ENCODE measurements at regions not wholly inside any gene's neighbourhood (a gene's known extent, or its start where the extent isn't known, plus 50 kb on each side); places are given as distances from the start of the nearest gene placed in this dataset.

- H2BK5ac ChIP-seq (ENCODE audit: low read length): no peak overlapping the region
- WGBS (ENCODE audit: extremely low coverage, insufficient coverage, low lambda C conversion rate): no CpG with 5 or more reads among the region's 1 CpG
- no peak overlapping the region for H3K9ac ChIP-seq (ENCODE audit: low read length)
- DNase-seq: no peak
- H3K23ac ChIP-seq (ENCODE audit: low read length): no peak overlapping the region
- no peaks in the 10 kb centered on the region for H3K36me3 ChIP-seq (ENCODE audit: control insufficient read depth, insufficient read depth, low read length)
- H3K79me2 ChIP-seq (ENCODE audit: control insufficient read depth, insufficient read depth, low read length): no peaks in the 10 kb centered on the region
- no peak overlapping the region for H3K4ac ChIP-seq (ENCODE audit: low read depth, low read length)
- H4K8ac ChIP-seq (ENCODE audit: low read depth, low read length): no peak overlapping the region
- H4K5ac ChIP-seq (ENCODE audit: low read length): no peak overlapping the region
- no peak overlapping the region for H3K18ac ChIP-seq (ENCODE audit: low read length)
- no peak overlapping the region for H2AK5ac ChIP-seq (ENCODE audit: low read length)
- H3K79me1 ChIP-seq (ENCODE audit: low read length): no peaks in the 10 kb centered on the region
- no peak overlapping the region for H3K4me3 ChIP-seq (ENCODE audit: low read length)
- no peak overlapping the region for H2BK15ac ChIP-seq (replicated peaks; ENCODE audit: low read depth)
- no peak overlapping the region for H3K56ac ChIP-seq (ENCODE audit: low read length)
- H3K27me3 ChIP-seq (ENCODE audit: insufficient read depth, low read length, poor library complexity): no peaks in the 10 kb centered on the region
- no peak overlapping the region for H3K4me2 ChIP-seq (ENCODE audit: low read length)
- H3K4me1 ChIP-seq (ENCODE audit: control insufficient read depth, low read depth, low read length): no peaks in the 10 kb centered on the region
- H2BK120ac ChIP-seq (ENCODE audit: low read depth, low read length): no peak overlapping the region
- H3K27ac ChIP-seq (ENCODE audit: low read depth, low read length): no peak overlapping the region
Measured at GRCh38 chr5:104526866-104527265, 964.3 kb upstream of the NUDT12 start.

DNA sequence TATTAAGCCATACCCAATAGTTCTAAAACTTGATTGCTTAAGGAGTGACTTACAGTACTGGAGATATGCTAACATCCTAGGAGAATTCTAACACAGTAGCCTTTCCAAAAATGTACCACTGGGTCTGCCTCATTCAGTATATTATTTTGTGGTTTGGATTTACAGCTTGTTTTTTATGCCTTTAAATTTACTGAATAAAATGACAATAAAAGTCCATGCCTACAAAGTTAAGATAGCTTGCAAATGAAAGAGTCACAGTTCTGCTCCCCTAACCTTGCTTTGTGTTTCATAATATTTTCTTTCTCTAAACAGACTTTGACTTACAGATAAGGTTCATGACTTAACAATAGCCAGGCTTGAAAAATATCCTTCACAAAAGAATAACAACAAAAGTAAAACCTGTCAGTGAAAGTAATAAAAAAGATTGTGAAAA lies 951.1 kb upstream of the NUDT12 start:
- Histone ChIP-seq H2BK15ac (replicated peaks; ENCODE audit: low read depth) (no peak overlapping the region), H3K27me3 (ENCODE audit: insufficient read depth, low read length, poor library complexity) (no peaks in the 10 kb centered on the region), H3K79me1 (ENCODE audit: low read length) (no peaks in the 10 kb centered on the region), H3K36me3 (ENCODE audit: control insufficient read depth, insufficient read depth, low read length) (no peaks in the 10 kb centered on the region), H3K4me3 (ENCODE audit: low read length) (no peak overlapping the region), H3K4me1 (ENCODE audit: control insufficient read depth, low read depth, low read length) (no peaks in the 10 kb centered on the region), H2BK5ac (ENCODE audit: low read length) (no peak overlapping the region), H2BK120ac (ENCODE audit: low read depth, low read length) (no peak overlapping the region), H4K8ac (ENCODE audit: low read depth, low read length) (no peak overlapping the region), H3K23ac (ENCODE audit: low read length) (no peak overlapping the region), H3K4me2 (ENCODE audit: low read length) (no peak overlapping the region), H3K18ac (ENCODE audit: low read length) (no peak overlapping the region), H2AK5ac (ENCODE audit: low read length) (no peak overlapping the region), H3K56ac (ENCODE audit: low read length) (no peak overlapping the region), H3K79me2 (ENCODE audit: control insufficient read depth, insufficient read depth, low read length) (no peaks in the 10 kb centered on the region), H3K9ac (ENCODE audit: low read length) (no peak overlapping the region), H3K4ac (ENCODE audit: low read depth, low read length) (no peak overlapping the region), H3K27ac (ENCODE audit: low read depth, low read length) (no peak overlapping the region), H4K5ac (ENCODE audit: low read length) (no peak overlapping the region)
- no peak for DNase-seq

- peak; percentile 11 for DNase-seq
- Histone ChIP-seq H3K79me2 (ENCODE audit: control insufficient read depth, insufficient read depth, low read length) (no peaks in the 10 kb centered on the region), H3K23ac (ENCODE audit: low read length) (no peak overlapping the region), H2AK5ac (ENCODE audit: low read length) (no peak overlapping the region), H3K27ac (ENCODE audit: low read depth, low read length) (no peak overlapping the region), H2BK120ac (ENCODE audit: low read depth, low read length) (no peak overlapping the region), H3K4me2 (ENCODE audit: low read length) (no peak overlapping the region), H4K5ac (ENCODE audit: low read length) (no peak overlapping the region), H3K79me1 (ENCODE audit: low read length) (no peaks in the 10 kb centered on the region), H3K4me1 (ENCODE audit: control insufficient read depth, low read depth, low read length) (no peaks in the 10 kb centered on the region), H3K56ac (ENCODE audit: low read length) (no peak overlapping the region), H3K4me3 (ENCODE audit: low read length) (no peak overlapping the region), H4K8ac (ENCODE audit: low read depth, low read length) (no peak overlapping the region), H2BK5ac (ENCODE audit: low read length) (no peak overlapping the region), H3K36me3 (ENCODE audit: control insufficient read depth, insufficient read depth, low read length) (no peaks in the 10 kb centered on the region), H3K27me3 (ENCODE audit: insufficient read depth, low read length, poor library complexity) (no peaks in the 10 kb centered on the region), H3K9ac (ENCODE audit: low read length) (no peak overlapping the region), H3K18ac (ENCODE audit: low read length) (no peak overlapping the region), H3K4ac (ENCODE audit: low read depth, low read length) (no peak overlapping the region), H2BK15ac (replicated peaks; ENCODE audit: low read depth) (no peak overlapping the region)
- no CpG with 5 or more reads among the region's 3 CpGs for WGBS (ENCODE audit: extremely low coverage, insufficient coverage, low lambda C conversion rate)
Measured at GRCh38 chr5:104513121-104513602, 950.6 kb upstream of the NUDT12 start.

DNA sequence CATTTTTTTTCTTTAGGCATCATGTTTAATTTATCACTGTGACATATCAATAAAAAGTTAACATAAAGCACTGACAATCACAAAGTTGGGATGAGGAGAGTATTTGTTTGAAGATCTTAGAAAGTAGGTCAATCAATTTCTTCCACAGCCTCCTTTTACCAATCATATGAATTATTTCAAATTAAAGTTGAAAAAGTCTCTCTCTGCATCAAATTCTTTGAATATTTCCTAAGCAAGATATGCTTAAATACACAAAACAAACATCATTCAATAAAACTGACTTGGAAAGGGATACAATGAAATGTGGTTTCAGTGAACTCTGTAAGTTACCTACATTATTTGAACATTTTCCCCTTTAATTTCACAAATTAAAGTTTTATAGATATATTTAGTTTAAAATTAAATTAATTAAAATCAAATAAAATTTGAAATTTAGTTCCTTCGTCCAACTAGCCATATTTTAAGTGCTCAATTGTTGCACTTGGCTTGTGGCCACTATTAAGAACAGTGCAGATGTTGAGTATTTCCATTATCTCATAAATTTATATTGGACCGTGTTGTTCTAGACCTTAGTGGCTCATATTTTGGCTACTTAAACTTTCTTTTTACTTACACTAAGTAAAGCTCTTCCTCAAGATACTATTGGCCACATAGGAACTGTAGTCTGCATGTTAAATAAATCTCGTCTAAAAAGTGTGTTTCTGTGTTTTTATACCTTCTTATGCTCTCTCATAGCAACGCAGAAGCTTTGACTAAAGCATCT lies 949.7 kb upstream of the NUDT12 start:
- Histone ChIP-seq H3K27ac (ENCODE audit: low read depth, low read length) (no peak overlapping the region), H2BK120ac (ENCODE audit: low read depth, low read length) (no peak overlapping the region), H2BK15ac (replicated peaks; ENCODE audit: low read depth) (no peak overlapping the region), H4K5ac (ENCODE audit: low read length) (no peak overlapping the region), H3K23ac (ENCODE audit: low read length) (no peak overlapping the region), H2BK5ac (ENCODE audit: low read length) (no peak overlapping the region), H3K79me2 (ENCODE audit: control insufficient read depth, insufficient read depth, low read length) (no peaks in the 10 kb centered on the region), H4K8ac (ENCODE audit: low read depth, low read length) (no peak overlapping the region), H2AK5ac (ENCODE audit: low read length) (no peak overlapping the region), H3K4me3 (ENCODE audit: low read length) (no peak overlapping the region), H3K4ac (ENCODE audit: low read depth, low read length) (no peak overlapping the region), H3K9ac (ENCODE audit: low read length) (no peak overlapping the region), H3K4me1 (ENCODE audit: control insufficient read depth, low read depth, low read length) (no peaks in the 10 kb centered on the region), H3K36me3 (ENCODE audit: control insufficient read depth, insufficient read depth, low read length) (no peaks in the 10 kb centered on the region), H3K79me1 (ENCODE audit: low read length) (no peaks in the 10 kb centered on the region), H3K18ac (ENCODE audit: low read length) (no peak overlapping the region), H3K27me3 (ENCODE audit: insufficient read depth, low read length, poor library complexity) (no peaks in the 10 kb centered on the region), H3K56ac (ENCODE audit: low read length) (no peak overlapping the region), H3K4me2 (ENCODE audit: low read length) (no peak overlapping the region)
- DNase-seq: no peak
- WGBS (ENCODE audit: extremely low coverage, insufficient coverage, low lambda C conversion rate): no CpG with 5 or more reads among the region's 4 CpGs

GRCh38 chr5:104498281-104498680 lies 935.7 kb upstream of the NUDT12 start:
- Histone ChIP-seq H3K56ac (ENCODE audit: low read length) (no peak overlapping the region), H2AK5ac (ENCODE audit: low read length) (no peak overlapping the region), H4K5ac (ENCODE audit: low read length) (no peak overlapping the region), H3K4me3 (ENCODE audit: low read length) (no peak overlapping the region), H3K79me2 (ENCODE audit: control insufficient read depth, insufficient read depth, low read length) (no peaks in the 10 kb centered on the region), H2BK120ac (ENCODE audit: low read depth, low read length) (no peak overlapping the region), H3K18ac (ENCODE audit: low read length) (no peak overlapping the region), H3K27ac (ENCODE audit: low read depth, low read length) (no peak overlapping the region), H3K36me3 (ENCODE audit: control insufficient read depth, insufficient read depth, low read length) (no peaks in the 10 kb centered on the region), H3K4me2 (ENCODE audit: low read length) (no peak overlapping the region), H4K8ac (ENCODE audit: low read depth, low read length) (no peak overlapping the region), H3K79me1 (ENCODE audit: low read length) (no peaks in the 10 kb centered on the region), H3K9ac (ENCODE audit: low read length) (no peak overlapping the region), H3K4ac (ENCODE audit: low read depth, low read length) (no peak overlapping the region), H3K4me1 (ENCODE audit: control insufficient read depth, low read depth, low read length) (no peaks in the 10 kb centered on the region), H2BK15ac (replicated peaks; ENCODE audit: low read depth) (no peak overlapping the region), H3K23ac (ENCODE audit: low read length) (no peak overlapping the region), H3K27me3 (ENCODE audit: insufficient read depth, low read length, poor library complexity) (no peaks in the 10 kb centered on the region), H2BK5ac (ENCODE audit: low read length) (no peak overlapping the region)
- peak; percentile 3 for DNase-seq
- no CpG with 5 or more reads among the region's 1 CpG for WGBS (ENCODE audit: extremely low coverage, insufficient coverage, low lambda C conversion rate)

- no peak for DNase-seq
Measured at GRCh38 chr5:104494083-104494482, 931.5 kb upstream of the NUDT12 start.

More at GRCh38 chr5:104494083-104494482, 931.5 kb upstream of the NUDT12 start:
- Histone ChIP-seq H3K18ac (ENCODE audit: low read length) (no peak overlapping the region), H2BK120ac (ENCODE audit: low read depth, low read length) (no peak overlapping the region), H4K5ac (ENCODE audit: low read length) (no peak overlapping the region), H2BK5ac (ENCODE audit: low read length) (no peak overlapping the region), H3K4me2 (ENCODE audit: low read length) (no peak overlapping the region), H3K36me3 (ENCODE audit: control insufficient read depth, insufficient read depth, low read length) (no peaks in the 10 kb centered on the region), H3K79me2 (ENCODE audit: control insufficient read depth, insufficient read depth, low read length) (no peaks in the 10 kb centered on the region), H2AK5ac (ENCODE audit: low read length) (no peak overlapping the region), H3K4me1 (ENCODE audit: control insufficient read depth, low read depth, low read length) (no peaks in the 10 kb centered on the region), H3K4ac (ENCODE audit: low read depth, low read length) (no peak overlapping the region), H3K27ac (ENCODE audit: low read depth, low read length) (no peak overlapping the region), H3K27me3 (ENCODE audit: insufficient read depth, low read length, poor library complexity) (no peaks in the 10 kb centered on the region), H3K79me1 (ENCODE audit: low read length) (no peaks in the 10 kb centered on the region), H3K23ac (ENCODE audit: low read length) (no peak overlapping the region), H3K4me3 (ENCODE audit: low read length) (no peak overlapping the region), H3K56ac (ENCODE audit: low read length) (no peak overlapping the region), H3K9ac (ENCODE audit: low read length) (no peak overlapping the region), H2BK15ac (replicated peaks; ENCODE audit: low read depth) (no peak overlapping the region), H4K8ac (ENCODE audit: low read depth, low read length) (no peak overlapping the region)
- no CpG with 5 or more reads among the region's 2 CpGs for WGBS (ENCODE audit: extremely low coverage, insufficient coverage, low lambda C conversion rate)
